IPS-15b (cell line): ENCODE measurements at regions not wholly inside any gene's neighbourhood (a gene's known extent, or its start where the extent isn't known, plus 50 kb on each side); places are given as distances from the start of the nearest gene placed in this dataset.
"Not testable (repeated sequence)": the region's sequence is repeated elsewhere in the genome, so short reads cannot be mapped to it uniquely, and the experiment has no call there.

Experiments used
- H3K27me3 ChIP-seq: one replicate; pipeline ENCODE4 v1.6.1; 2013; ENCODE audit warnings: low read length; ENCODE audit not compliant: control insufficient read depth, insufficient read depth
- H3K36me3 ChIP-seq: one replicate; pipeline ENCODE4 v1.6.1; 2013; ENCODE audit warnings: low read length; ENCODE audit not compliant: control insufficient read depth, insufficient read depth
- H3K4me1 ChIP-seq: one replicate; pipeline ENCODE4 v1.6.1; 2013; ENCODE audit warnings: mild to moderate bottlenecking, low read length; ENCODE audit not compliant: control insufficient read depth, insufficient read depth
- H3K4me3 ChIP-seq: one replicate; pipeline ENCODE4 v1.5.1; 2013; ENCODE audit warnings: low read depth, low read length
- H3K9ac ChIP-seq: one replicate; pipeline ENCODE4 v1.6.1; 2013; ENCODE audit warnings: low read depth, mild to moderate bottlenecking, low read length
- H3K9me3 ChIP-seq: one replicate; pipeline ENCODE4 v1.6.1; 2013; ENCODE audit warnings: mild to moderate bottlenecking, low read length; ENCODE audit not compliant: control insufficient read depth, insufficient read depth

- Histone ChIP-seq H3K27me3 (no peaks in the 10 kb centered on the region), H3K36me3 (no peaks in the 10 kb centered on the region), H3K9ac (no peak overlapping the region), H3K9me3 (no peaks in the 10 kb centered on the region), H3K4me3 (no peak overlapping the region), H3K4me1 (peaks cover 10% of the 10 kb centered on the region)
These were observed 212.6 kb upstream of the SLC16A7 start for GRCh38 chr12:59383079-59383822.

- no peak overlapping the region for H3K4me3 ChIP-seq
- H3K36me3 ChIP-seq: no peaks in the 10 kb centered on the region
- peaks cover 10% of the 10 kb centered on the region for H3K4me1 ChIP-seq
- H3K9ac ChIP-seq: no peak overlapping the region
- H3K27me3 ChIP-seq: no peaks in the 10 kb centered on the region
- no peaks in the 10 kb centered on the region for H3K9me3 ChIP-seq
These were observed 213.3 kb upstream of the SLC16A7 start for GRCh38 chr12:59382282-59383078.

GRCh38 chr12:59381106-59381505, 214.7 kb upstream of the SLC16A7 start:
- no peaks in the 10 kb centered on the region for H3K9me3 ChIP-seq

GRCh38 chr12:59375633-59376032, 220.2 kb upstream of the SLC16A7 start:
- H3K9ac ChIP-seq: no peak overlapping the region
- no peaks in the 10 kb centered on the region for H3K9me3 ChIP-seq
- peaks cover 7% of the 10 kb centered on the region for H3K4me1 ChIP-seq
- H3K36me3 ChIP-seq: no peaks in the 10 kb centered on the region
- H3K4me3 ChIP-seq: no peak overlapping the region
- no peaks in the 10 kb centered on the region for H3K27me3 ChIP-seq

More at GRCh38 chr12:59381106-59381505, 214.7 kb upstream of the SLC16A7 start:
- Histone ChIP-seq H3K4me3 (no peak overlapping the region), H3K27me3 (no peaks in the 10 kb centered on the region), H3K36me3 (no peaks in the 10 kb centered on the region), H3K9ac (no peak overlapping the region), H3K4me1 (peaks cover 10% of the 10 kb centered on the region)

- Histone ChIP-seq H3K27me3 (no peaks in the 10 kb centered on the region), H3K9me3 (no peaks in the 10 kb centered on the region), H3K4me1 (peaks cover 7% of the 10 kb centered on the region), H3K4me3 (no peak overlapping the region), H3K36me3 (no peaks in the 10 kb centered on the region), H3K9ac (no peak overlapping the region)
These were observed 221.0 kb upstream of the SLC16A7 start for GRCh38 chr12:59374783-59375182.

- Histone ChIP-seq H3K27me3 (no peaks in the 10 kb centered on the region), H3K36me3 (no peaks in the 10 kb centered on the region), H3K4me1 (peaks cover 8% of the 10 kb centered on the region), H3K9ac (no peak overlapping the region), H3K9me3 (no peaks in the 10 kb centered on the region), H3K4me3 (no peak overlapping the region)
These were observed 222.9 kb upstream of the SLC16A7 start for GRCh38 chr12:59372956-59373355.

GRCh38 chr12:59370933-59371332, 224.9 kb upstream of the SLC16A7 start:
- Histone ChIP-seq H3K4me1 (peaks cover 8% of the 10 kb centered on the region), H3K9ac (no peak overlapping the region)

GRCh38 chr12:59365133-59365532, 230.7 kb upstream of the SLC16A7 start:
- Histone ChIP-seq H3K36me3 (no peaks in the 10 kb centered on the region), H3K4me1 (peaks cover 2% of the 10 kb centered on the region), H3K27me3 (no peaks in the 10 kb centered on the region), H3K9ac (no peak overlapping the region), H3K9me3 (no peaks in the 10 kb centered on the region), H3K4me3 (no peak overlapping the region)

More at GRCh38 chr12:59370933-59371332, 224.9 kb upstream of the SLC16A7 start:
- Histone ChIP-seq H3K9me3 (no peaks in the 10 kb centered on the region), H3K4me3 (no peak overlapping the region), H3K27me3 (no peaks in the 10 kb centered on the region), H3K36me3 (no peaks in the 10 kb centered on the region)

- Histone ChIP-seq H3K4me3 (no peak overlapping the region), H3K36me3 (no peaks in the 10 kb centered on the region), H3K27me3 (no peaks in the 10 kb centered on the region), H3K4me1 (peaks cover 8% of the 10 kb centered on the region), H3K9ac (no peak overlapping the region), H3K9me3 (no peaks in the 10 kb centered on the region)
These were observed 238.0 kb upstream of the SLC16A7 start for GRCh38 chr12:59357811-59358210.

- not testable (repeated sequence) for H3K36me3 ChIP-seq, H3K9me3 ChIP-seq, H3K9ac ChIP-seq, H3K4me1 ChIP-seq, H3K27me3 ChIP-seq, H3K4me3 ChIP-seq
These were observed 249.6 kb upstream of the SLC16A7 start for GRCh38 chr12:59346248-59346647.

- Histone ChIP-seq H3K36me3 (no peaks in the 10 kb centered on the region), H3K4me1 (peaks cover 6% of the 10 kb centered on the region), H3K27me3 (no peaks in the 10 kb centered on the region), H3K4me3 (no peak overlapping the region), H3K9me3 (no peaks in the 10 kb centered on the region), H3K9ac (no peak overlapping the region)
These were observed 250.4 kb upstream of the SLC16A7 start for GRCh38 chr12:59345406-59345805.

- Histone ChIP-seq H3K9ac (no peak overlapping the region), H3K4me3 (no peak overlapping the region), H3K9me3 (no peaks in the 10 kb centered on the region), H3K4me1 (peaks cover 6% of the 10 kb centered on the region), H3K27me3 (no peaks in the 10 kb centered on the region), H3K36me3 (no peaks in the 10 kb centered on the region)
These were observed 251.6 kb upstream of the SLC16A7 start for GRCh38 chr12:59344224-59344623.
